ENCODE measurements at regions not wholly inside any gene's neighbourhood (a gene's known extent, or its start where the extent isn't known, plus 50 kb on each side); places are given as distances from the start of the nearest gene placed in this dataset.
"Not testable (repeated sequence)": the region's sequence is repeated elsewhere in the genome, so short reads cannot be mapped to it uniquely, and the experiment has no call there.

DNA sequence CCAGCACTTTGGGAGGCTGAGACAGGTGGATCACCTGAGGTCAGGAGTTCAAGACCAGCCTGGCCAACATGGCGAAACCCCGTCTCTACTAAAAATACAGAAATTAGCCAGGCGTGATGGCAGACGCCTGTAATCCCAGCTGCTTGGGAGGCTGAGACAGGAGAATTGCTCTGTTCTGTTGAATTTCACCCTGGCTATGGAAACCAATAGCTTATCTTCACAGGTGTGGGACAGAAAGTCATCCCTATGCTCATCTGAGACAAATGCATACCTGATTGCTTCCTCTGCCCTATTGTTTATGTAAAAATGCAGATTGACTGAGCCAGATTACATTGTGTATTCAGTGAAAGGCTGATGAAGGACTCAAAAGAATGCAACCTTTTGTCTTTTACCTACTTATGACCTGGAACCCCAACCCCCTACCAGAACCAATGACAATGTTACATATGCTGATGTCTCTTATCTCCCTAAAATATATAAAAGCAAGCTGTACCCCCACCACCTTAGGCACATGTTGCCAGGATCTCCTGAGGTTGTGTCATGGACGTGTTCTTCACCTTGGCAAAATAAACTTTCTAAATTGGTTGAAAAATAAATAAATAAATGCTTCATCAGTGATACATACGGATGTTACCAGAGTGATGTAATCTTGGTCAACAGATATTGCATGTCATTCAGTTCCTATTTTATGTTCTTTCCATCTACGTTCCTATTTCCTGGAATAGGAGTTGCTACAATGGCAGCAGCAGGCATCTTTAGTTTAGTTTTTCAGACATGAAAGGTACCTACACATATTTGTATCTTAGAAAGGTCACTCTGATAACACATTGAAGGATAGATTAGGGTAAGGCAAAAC is 189.4 kb upstream of the SLC38A2 start:
- H3K36me3 ChIP-seq (replicated peaks in 1 of 2; ENCODE audit: control insufficient read depth in 1 of 2, insufficient read depth in 2 of 2, low read length in 1 of 2); H3K27me3 ChIP-seq (ENCODE audit: insufficient read depth); H3K4me3 ChIP-seq (ENCODE audit: low read depth in 2 of 2, low read length in 1 of 2); POLR2A ChIA-PET; H3K79me2 ChIP-seq (ENCODE audit: insufficient read depth); CTCF ChIA-PET; H3K9me2 ChIP-seq; DNase-seq; H4K20me1 ChIP-seq (ENCODE audit: insufficient read depth): not testable (repeated sequence)
- peak overlapping the region; percentile 14; the same call in 1 of the 2 replicates for H3K9ac ChIP-seq
- peak overlapping the region in 1 of 2 experiments; percentile 80; a peak in 2 of 4 replicates for H3K27ac ChIP-seq (ENCODE audit: low read depth in 2 of 2, low read length in 1 of 2)
- peaks cover 0 to 28% of the 10 kb centered on the region in 2 experiments; a peak in 3 of 4 replicates for H3K4me1 ChIP-seq (ENCODE audit: control insufficient read depth in 1 of 2, insufficient read depth in 2 of 2, low read depth in 1 of 2, low read length in 1 of 2)
- H3F3A ChIP-seq (replicated peaks; ENCODE audit: insufficient read depth) = peaks cover 15% of the 10 kb centered on the region
- H2AFZ ChIP-seq (ENCODE audit: low read depth) = peak overlapping the region; percentile 28; the same call in 1 of the 2 replicates
- WGBS (ENCODE audit: low lambda C conversion rate) = 86% methylated on average over 7 of the region's 7 CpGs
- peak overlapping the region; percentile 48; the same call in 1 of the 2 replicates for H3K4me2 ChIP-seq
- peaks cover 17% of the 10 kb centered on the region for H3K9me3 ChIP-seq

DNA sequence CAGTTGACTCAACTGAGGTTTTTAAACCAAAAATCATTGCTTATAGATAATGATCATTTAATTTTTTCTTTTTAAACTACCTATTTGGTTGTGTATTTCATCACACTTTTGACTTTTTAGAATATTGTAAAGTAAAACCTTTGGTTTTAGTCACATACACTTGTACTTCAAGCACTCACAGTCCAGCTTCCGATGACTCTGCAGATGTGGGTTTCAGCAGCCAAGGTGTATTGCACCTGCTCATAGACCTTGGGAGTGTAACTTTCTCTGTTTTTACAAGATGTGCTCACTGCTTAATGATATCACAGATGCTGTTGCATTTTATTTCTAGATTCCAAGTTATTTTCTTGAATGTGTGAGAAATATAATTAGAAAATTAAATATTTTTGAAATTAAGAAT is 188.3 kb upstream of the SLC38A2 start:
- 71% methylated on average over 1 of the region's 1 CpG for WGBS (ENCODE audit: low lambda C conversion rate)
- no peaks in the 10 kb centered on the region for H4K20me1 ChIP-seq (ENCODE audit: insufficient read depth)
- peaks cover 8% of the 10 kb centered on the region for H3K9me3 ChIP-seq
- no peaks in the 10 kb centered on the region for H3K79me2 ChIP-seq (ENCODE audit: insufficient read depth)
- H2AFZ ChIP-seq (ENCODE audit: low read depth) = no peak overlapping the region
- H3K9ac ChIP-seq = no peak overlapping the region
- ChIA-PET CTCF (no interaction called here), POLR2A (no interaction called here)
- H3K36me3 ChIP-seq (replicated peaks in 1 of 2; ENCODE audit: control insufficient read depth in 1 of 2, insufficient read depth in 2 of 2, low read length in 1 of 2) = peaks cover 0 to 6% of the 10 kb centered on the region in 2 experiments
- no peaks in the 10 kb centered on the region for H3K9me2 ChIP-seq
- H3K27ac ChIP-seq (ENCODE audit: low read depth in 2 of 2, low read length in 1 of 2) = peak overlapping the region in 1 of 2 experiments; percentile 21; a peak in 1 of 4 replicates
- H3K4me3 ChIP-seq (ENCODE audit: low read depth in 2 of 2, low read length in 1 of 2) = no peak overlapping the region
- no peak overlapping the region for H3K4me2 ChIP-seq
- H3F3A ChIP-seq (replicated peaks; ENCODE audit: insufficient read depth) = peaks cover 25% of the 10 kb centered on the region
- H3K4me1 ChIP-seq (ENCODE audit: control insufficient read depth in 1 of 2, insufficient read depth in 2 of 2, low read depth in 1 of 2, low read length in 1 of 2) = peaks cover 0 to 33% of the 10 kb centered on the region in 2 experiments; a peak in 3 of 4 replicates
- DNase-seq = no peak
- no peaks in the 10 kb centered on the region for H3K27me3 ChIP-seq (ENCODE audit: insufficient read depth)
- TF ChIP-seq FOSL2 (IDR thresholded peaks at IDR 0.05; ENCODE audit: borderline replicate concordance, low read depth) (no peak), RXRA (IDR thresholded peaks at IDR 0.05; ENCODE audit: borderline replicate concordance, low read depth) (no peak), ELF1 (IDR thresholded peaks at IDR 0.05) (no peak), SIN3A (IDR thresholded peaks at IDR 0.05; ENCODE audit: borderline replicate concordance, low read depth, low read length) (no peak), GATA2 (CRISPR knock-in tag; IDR thresholded peaks at IDR 0.05) (no peak), FOXM1 (IDR thresholded peaks at IDR 0.05; ENCODE audit: low read depth) (no peak), SMC3 (IDR thresholded peaks at IDR 0.05; ENCODE audit: low read depth, low read length) (no peak), TEAD4 (IDR thresholded peaks at IDR 0.05; ENCODE audit: borderline replicate concordance, insufficient read depth) (no peak), CHD2 (IDR thresholded peaks at IDR 0.05; ENCODE audit: low read length, partially characterized antibody) (no peak), EZH2phosphoT487 (IDR thresholded peaks at IDR 0.05; ENCODE audit: borderline replicate concordance, low read depth) (no peak), POLR2AphosphoS5 (IDR thresholded peaks at IDR 0.05; ENCODE audit: low read depth, low read length) (no peak), NFIC (IDR thresholded peaks at IDR 0.05; ENCODE audit: borderline replicate concordance) (no peak), MEF2A (IDR thresholded peaks at IDR 0.05; ENCODE audit: borderline replicate concordance, low read depth) (no peak), RFX5 (IDR thresholded peaks at IDR 0.05; ENCODE audit: low read length) (no peak), RAD21 (IDR thresholded peaks at IDR 0.05; ENCODE audit: low read length) (no peak)
- TF ChIP-seq, protein P1, sequence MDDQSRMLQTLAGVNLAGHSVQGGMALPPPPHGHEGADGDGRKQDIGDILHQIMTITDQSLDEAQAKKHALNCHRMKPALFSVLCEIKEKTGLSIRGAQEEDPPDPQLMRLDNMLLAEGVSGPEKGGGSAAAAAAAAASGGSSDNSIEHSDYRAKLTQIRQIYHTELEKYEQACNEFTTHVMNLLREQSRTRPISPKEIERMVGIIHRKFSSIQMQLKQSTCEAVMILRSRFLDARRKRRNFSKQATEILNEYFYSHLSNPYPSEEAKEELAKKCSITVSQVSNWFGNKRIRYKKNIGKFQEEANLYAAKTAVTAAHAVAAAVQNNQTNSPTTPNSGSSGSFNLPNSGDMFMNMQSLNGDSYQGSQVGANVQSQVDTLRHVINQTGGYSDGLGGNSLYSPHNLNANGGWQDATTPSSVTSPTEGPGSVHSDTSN (IDR thresholded peaks at IDR 0.05) = no peak
- TF ChIP-seq, protein P2, sequence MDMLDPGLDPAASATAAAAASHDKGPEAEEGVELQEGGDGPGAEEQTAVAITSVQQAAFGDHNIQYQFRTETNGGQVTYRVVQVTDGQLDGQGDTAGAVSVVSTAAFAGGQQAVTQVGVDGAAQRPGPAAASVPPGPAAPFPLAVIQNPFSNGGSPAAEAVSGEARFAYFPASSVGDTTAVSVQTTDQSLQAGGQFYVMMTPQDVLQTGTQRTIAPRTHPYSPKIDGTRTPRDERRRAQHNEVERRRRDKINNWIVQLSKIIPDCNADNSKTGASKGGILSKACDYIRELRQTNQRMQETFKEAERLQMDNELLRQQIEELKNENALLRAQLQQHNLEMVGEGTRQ (IDR thresholded peaks at IDR 0.05; ENCODE audit: borderline replicate concordance, low read depth, low read length) = no peak
- TF ChIP-seq, protein P3, sequence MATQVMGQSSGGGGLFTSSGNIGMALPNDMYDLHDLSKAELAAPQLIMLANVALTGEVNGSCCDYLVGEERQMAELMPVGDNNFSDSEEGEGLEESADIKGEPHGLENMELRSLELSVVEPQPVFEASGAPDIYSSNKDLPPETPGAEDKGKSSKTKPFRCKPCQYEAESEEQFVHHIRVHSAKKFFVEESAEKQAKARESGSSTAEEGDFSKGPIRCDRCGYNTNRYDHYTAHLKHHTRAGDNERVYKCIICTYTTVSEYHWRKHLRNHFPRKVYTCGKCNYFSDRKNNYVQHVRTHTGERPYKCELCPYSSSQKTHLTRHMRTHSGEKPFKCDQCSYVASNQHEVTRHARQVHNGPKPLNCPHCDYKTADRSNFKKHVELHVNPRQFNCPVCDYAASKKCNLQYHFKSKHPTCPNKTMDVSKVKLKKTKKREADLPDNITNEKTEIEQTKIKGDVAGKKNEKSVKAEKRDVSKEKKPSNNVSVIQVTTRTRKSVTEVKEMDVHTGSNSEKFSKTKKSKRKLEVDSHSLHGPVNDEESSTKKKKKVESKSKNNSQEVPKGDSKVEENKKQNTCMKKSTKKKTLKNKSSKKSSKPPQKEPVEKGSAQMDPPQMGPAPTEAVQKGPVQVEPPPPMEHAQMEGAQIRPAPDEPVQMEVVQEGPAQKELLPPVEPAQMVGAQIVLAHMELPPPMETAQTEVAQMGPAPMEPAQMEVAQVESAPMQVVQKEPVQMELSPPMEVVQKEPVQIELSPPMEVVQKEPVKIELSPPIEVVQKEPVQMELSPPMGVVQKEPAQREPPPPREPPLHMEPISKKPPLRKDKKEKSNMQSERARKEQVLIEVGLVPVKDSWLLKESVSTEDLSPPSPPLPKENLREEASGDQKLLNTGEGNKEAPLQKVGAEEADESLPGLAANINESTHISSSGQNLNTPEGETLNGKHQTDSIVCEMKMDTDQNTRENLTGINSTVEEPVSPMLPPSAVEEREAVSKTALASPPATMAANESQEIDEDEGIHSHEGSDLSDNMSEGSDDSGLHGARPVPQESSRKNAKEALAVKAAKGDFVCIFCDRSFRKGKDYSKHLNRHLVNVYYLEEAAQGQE (IDR thresholded peaks at IDR 0.05; ENCODE audit: low read depth, low read length) = no peak
- TF ChIP-seq, protein P4, sequence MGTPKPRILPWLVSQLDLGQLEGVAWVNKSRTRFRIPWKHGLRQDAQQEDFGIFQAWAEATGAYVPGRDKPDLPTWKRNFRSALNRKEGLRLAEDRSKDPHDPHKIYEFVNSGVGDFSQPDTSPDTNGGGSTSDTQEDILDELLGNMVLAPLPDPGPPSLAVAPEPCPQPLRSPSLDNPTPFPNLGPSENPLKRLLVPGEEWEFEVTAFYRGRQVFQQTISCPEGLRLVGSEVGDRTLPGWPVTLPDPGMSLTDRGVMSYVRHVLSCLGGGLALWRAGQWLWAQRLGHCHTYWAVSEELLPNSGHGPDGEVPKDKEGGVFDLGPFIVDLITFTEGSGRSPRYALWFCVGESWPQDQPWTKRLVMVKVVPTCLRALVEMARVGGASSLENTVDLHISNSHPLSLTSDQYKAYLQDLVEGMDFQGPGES (IDR thresholded peaks at IDR 0.05; ENCODE audit: low read depth, low read length) = no peak
